Loucy (cell line): ENCODE measurements at regions not wholly inside any gene's neighbourhood (a gene's known extent, or its start where the extent isn't known, plus 50 kb on each side); places are given as distances from the start of the nearest gene placed in this dataset.

Experiments used
- H2AFZ ChIP-seq: fragments of 200-600 bp; sonication (generic); 2 replicates; pipeline ENCODE4 v1.6.0; 2016; ENCODE audit warnings: antibody characterized with exemption, mild to moderate bottlenecking, low read length, moderate library complexity
- H3F3A ChIP-seq: fragments of 200-600 bp; 2 replicates; pipeline ENCODE4 v1.6.0; 2016; ENCODE audit warnings: antibody characterized with exemption, low read depth, mild to moderate bottlenecking
- H3K27me3 ChIP-seq: fragments of 200-600 bp; sonication (generic); 2 replicates; pipeline ENCODE4 v1.6.1; 2014; ENCODE audit warnings: low read length, mild to moderate bottlenecking; ENCODE audit not compliant: insufficient read depth, poor library complexity, severe bottlenecking
- H3K36me3 ChIP-seq: fragments of 200-600 bp; sonication (generic); 2 replicates; pipeline ENCODE4 v1.6.1; 2016; ENCODE audit warnings: low read length; ENCODE audit not compliant: insufficient read depth
- H3K4me1 ChIP-seq: fragments of 200-600 bp; sonication (generic); 2 replicates; pipeline ENCODE4 v1.5.1; 2014; ENCODE audit warnings: low read length, mild to moderate bottlenecking; ENCODE audit not compliant: insufficient read depth, poor library complexity, severe bottlenecking
- H3K4me2 ChIP-seq: fragments of 200-600 bp; sonication (generic); 2 replicates; pipeline ENCODE4 v1.6.0; 2014; ENCODE audit warnings: antibody characterized with exemption, low read length, low read depth, mild to moderate bottlenecking; ENCODE audit not compliant: poor library complexity, severe bottlenecking
- H3K4me3 ChIP-seq: fragments of 200-600 bp; sonication (generic); 2 replicates; pipeline ENCODE4 v1.5.1; 2014; ENCODE audit warnings: low read length, mild to moderate bottlenecking, mixed read lengths; ENCODE audit not compliant: poor library complexity, severe bottlenecking
- H3K79me2 ChIP-seq: fragments of 200-600 bp; sonication (generic); 2 replicates; pipeline ENCODE4 v1.6.1; 2014; ENCODE audit warnings: low read length; ENCODE audit not compliant: insufficient read depth
- H3K9ac ChIP-seq: fragments of 200-600 bp; sonication (generic); 2 replicates; pipeline ENCODE4 v1.6.0; 2014; ENCODE audit warnings: mild to moderate bottlenecking, low read depth, low read length, moderate library complexity; ENCODE audit not compliant: poor library complexity, severe bottlenecking
- H3K9me2 ChIP-seq: fragments of 200-600 bp; sonication (generic); replicated peaks from 2 replicates; pipeline ENCODE4 v1.6.1; 2016; ENCODE audit warnings: low read depth, low read length, mixed read lengths
- H3K9me3 ChIP-seq: fragments of 200-600 bp; sonication (generic); 2 replicates; pipeline ENCODE4 v1.6.1; 2014; ENCODE audit warnings: mild to moderate bottlenecking, antibody characterized with exemption, low read length, low read depth; ENCODE audit not compliant: insufficient read depth
- H4K20me1 ChIP-seq: fragments of 200-600 bp; sonication (generic); 2 replicates; pipeline ENCODE4 v1.6.0; 2014; ENCODE audit warnings: antibody characterized with exemption, low read length, mild to moderate bottlenecking; ENCODE audit not compliant: insufficient read depth, poor library complexity, severe bottlenecking
- EZH2phosphoT487 ChIP-seq: fragments of 200-600 bp; IDR thresholded peaks from 2 replicates; pipeline ENCODE4 v1.6.1; 2018; ENCODE audit warnings: antibody characterized with exemption, mild to moderate bottlenecking, moderate library complexity, borderline replicate concordance
- TF ChIP-seq, protein P1 (sequence below): fragments of 200-600 bp; sonication (generic); conservative IDR thresholded peaks from 2 replicates; pipeline ENCODE4 v1.5.1; 2014; ENCODE audit warnings: mild to moderate bottlenecking, antibody characterized with exemption, low read length

- Histone ChIP-seq H3K4me1 (peaks cover 6% of the 10 kb centered on the region), H3K27me3 (no peaks in the 10 kb centered on the region), H2AFZ (no peak overlapping the region), H3K9me2 (no peaks in the 10 kb centered on the region), H3K4me3 (no peak overlapping the region), H3K36me3 (no peaks in the 10 kb centered on the region), H3F3A (no peaks in the 10 kb centered on the region), H3K79me2 (no peaks in the 10 kb centered on the region), H3K9me3 (no peaks in the 10 kb centered on the region), H3K4me2 (no peak overlapping the region), H4K20me1 (no peaks in the 10 kb centered on the region), H3K9ac (no peak overlapping the region)
- TF ChIP-seq, protein P1, sequence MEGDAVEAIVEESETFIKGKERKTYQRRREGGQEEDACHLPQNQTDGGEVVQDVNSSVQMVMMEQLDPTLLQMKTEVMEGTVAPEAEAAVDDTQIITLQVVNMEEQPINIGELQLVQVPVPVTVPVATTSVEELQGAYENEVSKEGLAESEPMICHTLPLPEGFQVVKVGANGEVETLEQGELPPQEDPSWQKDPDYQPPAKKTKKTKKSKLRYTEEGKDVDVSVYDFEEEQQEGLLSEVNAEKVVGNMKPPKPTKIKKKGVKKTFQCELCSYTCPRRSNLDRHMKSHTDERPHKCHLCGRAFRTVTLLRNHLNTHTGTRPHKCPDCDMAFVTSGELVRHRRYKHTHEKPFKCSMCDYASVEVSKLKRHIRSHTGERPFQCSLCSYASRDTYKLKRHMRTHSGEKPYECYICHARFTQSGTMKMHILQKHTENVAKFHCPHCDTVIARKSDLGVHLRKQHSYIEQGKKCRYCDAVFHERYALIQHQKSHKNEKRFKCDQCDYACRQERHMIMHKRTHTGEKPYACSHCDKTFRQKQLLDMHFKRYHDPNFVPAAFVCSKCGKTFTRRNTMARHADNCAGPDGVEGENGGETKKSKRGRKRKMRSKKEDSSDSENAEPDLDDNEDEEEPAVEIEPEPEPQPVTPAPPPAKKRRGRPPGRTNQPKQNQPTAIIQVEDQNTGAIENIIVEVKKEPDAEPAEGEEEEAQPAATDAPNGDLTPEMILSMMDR, result no peak
- no peak for TF ChIP-seq EZH2phosphoT487
Measured at GRCh38 chr6:92848459-92848858, 570.9 kb downstream of the EPHA7 start.

DNA sequence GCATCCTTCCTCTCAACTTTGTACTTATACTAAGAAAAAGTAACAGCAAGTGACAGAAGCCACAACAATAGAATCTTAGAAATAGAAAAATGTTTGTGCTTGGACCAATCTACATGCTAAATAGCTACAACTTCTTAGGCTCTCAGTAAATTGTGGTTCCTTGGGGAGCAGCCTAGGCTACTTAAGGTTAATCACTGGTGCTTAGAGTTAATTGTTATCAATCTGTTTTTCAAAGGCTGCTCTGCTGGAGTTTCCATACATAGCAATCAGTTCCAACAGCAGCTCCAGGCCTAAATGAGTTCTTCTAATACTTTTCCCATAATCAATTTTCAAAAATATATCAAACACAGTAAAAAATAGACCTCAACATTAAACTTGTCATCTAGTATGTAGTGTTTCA lies 571.4 kb downstream of the EPHA7 start:
- no peaks in the 10 kb centered on the region for H4K20me1 ChIP-seq
- H3K4me2 ChIP-seq, result no peak overlapping the region
- no peaks in the 10 kb centered on the region for H3K79me2 ChIP-seq
- no peak overlapping the region for H3K9ac ChIP-seq
- peaks cover 6% of the 10 kb centered on the region for H3K4me1 ChIP-seq
- H3K4me3 ChIP-seq, result no peak overlapping the region
- no peaks in the 10 kb centered on the region for H3F3A ChIP-seq
- H3K36me3 ChIP-seq, result no peaks in the 10 kb centered on the region
- no peak overlapping the region for H2AFZ ChIP-seq
- H3K27me3 ChIP-seq, result no peaks in the 10 kb centered on the region
- no peaks in the 10 kb centered on the region for H3K9me3 ChIP-seq
- TF ChIP-seq, protein P1, result no peak
- no peak for TF ChIP-seq EZH2phosphoT487
- no peaks in the 10 kb centered on the region for H3K9me2 ChIP-seq

GRCh38 chr6:92840246-92840930 lies 579.0 kb downstream of the EPHA7 start:
- Histone ChIP-seq H3K9me3 (no peaks in the 10 kb centered on the region), H2AFZ (no peak overlapping the region), H3K4me2 (no peak overlapping the region), H3K4me3 (no peak overlapping the region), H3K9ac (no peak overlapping the region), H3F3A (no peaks in the 10 kb centered on the region), H3K4me1 (no peaks in the 10 kb centered on the region), H3K79me2 (no peaks in the 10 kb centered on the region), H4K20me1 (no peaks in the 10 kb centered on the region), H3K9me2 (no peaks in the 10 kb centered on the region), H3K27me3 (no peaks in the 10 kb centered on the region), H3K36me3 (no peaks in the 10 kb centered on the region)
- TF ChIP-seq, protein P1, result no peak
- TF ChIP-seq EZH2phosphoT487, result no peak
